ENCODE measurements at regions not wholly inside any gene's neighbourhood (a gene's known extent, or its start where the extent isn't known, plus 50 kb on each side); places are given as distances from the start of the nearest gene placed in this dataset.

DNA sequence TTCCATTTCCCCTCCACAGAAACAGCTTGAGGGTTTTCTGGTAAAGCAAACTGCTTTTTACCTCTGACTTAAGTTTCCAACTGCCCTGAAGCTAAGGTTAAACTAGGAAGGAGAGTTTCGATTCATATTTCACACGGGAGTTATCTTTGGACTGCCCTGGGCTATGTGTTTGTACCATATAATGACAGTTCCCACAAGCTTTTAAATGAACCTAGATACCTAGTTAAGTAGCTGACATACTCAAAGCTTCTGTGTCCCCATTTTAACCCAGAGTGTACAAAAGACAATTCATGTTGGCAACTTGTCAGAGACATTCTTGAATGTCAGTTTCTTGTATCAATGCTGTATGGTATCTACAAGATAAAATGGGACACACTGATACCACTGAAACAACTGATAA is 1296.6 kb upstream of the IGFBP7 start:
- TF ChIP-seq, protein P1, sequence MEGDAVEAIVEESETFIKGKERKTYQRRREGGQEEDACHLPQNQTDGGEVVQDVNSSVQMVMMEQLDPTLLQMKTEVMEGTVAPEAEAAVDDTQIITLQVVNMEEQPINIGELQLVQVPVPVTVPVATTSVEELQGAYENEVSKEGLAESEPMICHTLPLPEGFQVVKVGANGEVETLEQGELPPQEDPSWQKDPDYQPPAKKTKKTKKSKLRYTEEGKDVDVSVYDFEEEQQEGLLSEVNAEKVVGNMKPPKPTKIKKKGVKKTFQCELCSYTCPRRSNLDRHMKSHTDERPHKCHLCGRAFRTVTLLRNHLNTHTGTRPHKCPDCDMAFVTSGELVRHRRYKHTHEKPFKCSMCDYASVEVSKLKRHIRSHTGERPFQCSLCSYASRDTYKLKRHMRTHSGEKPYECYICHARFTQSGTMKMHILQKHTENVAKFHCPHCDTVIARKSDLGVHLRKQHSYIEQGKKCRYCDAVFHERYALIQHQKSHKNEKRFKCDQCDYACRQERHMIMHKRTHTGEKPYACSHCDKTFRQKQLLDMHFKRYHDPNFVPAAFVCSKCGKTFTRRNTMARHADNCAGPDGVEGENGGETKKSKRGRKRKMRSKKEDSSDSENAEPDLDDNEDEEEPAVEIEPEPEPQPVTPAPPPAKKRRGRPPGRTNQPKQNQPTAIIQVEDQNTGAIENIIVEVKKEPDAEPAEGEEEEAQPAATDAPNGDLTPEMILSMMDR (IDR thresholded peaks at IDR 0.05; ENCODE audit: insufficient read depth, low read depth, low read length, missing control alignments), result no peak
- DNase-seq (ENCODE audit: low read depth), result no peak
- no peak overlapping the region for H3K4me3 ChIP-seq (ENCODE audit: low read length)

DNA sequence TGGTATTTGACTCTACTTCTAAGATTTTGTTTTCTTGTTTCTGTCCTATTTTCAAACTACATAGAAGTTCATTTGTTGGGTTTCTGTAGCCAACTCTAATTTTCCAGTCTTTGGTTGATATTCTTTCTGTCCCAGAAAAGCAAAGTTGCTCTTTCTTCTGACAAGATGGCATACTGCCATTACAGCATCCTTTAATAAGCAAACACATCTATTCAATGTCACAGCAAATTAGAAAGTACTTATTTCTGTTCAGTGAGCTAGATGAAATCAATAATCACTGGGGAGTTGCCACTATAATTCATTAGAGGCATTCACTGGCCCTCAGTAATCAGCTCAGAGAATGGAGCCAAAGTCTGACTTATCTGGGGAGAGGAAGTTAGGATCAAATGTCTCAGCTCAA is 1258.0 kb upstream of the IGFBP7 start:
- no peak for DNase-seq (ENCODE audit: low read depth)
- no peak overlapping the region for H3K4me3 ChIP-seq (ENCODE audit: low read length)
- TF ChIP-seq, protein P1 (IDR thresholded peaks at IDR 0.05; ENCODE audit: insufficient read depth, low read depth, low read length, missing control alignments), result no peak

DNA sequence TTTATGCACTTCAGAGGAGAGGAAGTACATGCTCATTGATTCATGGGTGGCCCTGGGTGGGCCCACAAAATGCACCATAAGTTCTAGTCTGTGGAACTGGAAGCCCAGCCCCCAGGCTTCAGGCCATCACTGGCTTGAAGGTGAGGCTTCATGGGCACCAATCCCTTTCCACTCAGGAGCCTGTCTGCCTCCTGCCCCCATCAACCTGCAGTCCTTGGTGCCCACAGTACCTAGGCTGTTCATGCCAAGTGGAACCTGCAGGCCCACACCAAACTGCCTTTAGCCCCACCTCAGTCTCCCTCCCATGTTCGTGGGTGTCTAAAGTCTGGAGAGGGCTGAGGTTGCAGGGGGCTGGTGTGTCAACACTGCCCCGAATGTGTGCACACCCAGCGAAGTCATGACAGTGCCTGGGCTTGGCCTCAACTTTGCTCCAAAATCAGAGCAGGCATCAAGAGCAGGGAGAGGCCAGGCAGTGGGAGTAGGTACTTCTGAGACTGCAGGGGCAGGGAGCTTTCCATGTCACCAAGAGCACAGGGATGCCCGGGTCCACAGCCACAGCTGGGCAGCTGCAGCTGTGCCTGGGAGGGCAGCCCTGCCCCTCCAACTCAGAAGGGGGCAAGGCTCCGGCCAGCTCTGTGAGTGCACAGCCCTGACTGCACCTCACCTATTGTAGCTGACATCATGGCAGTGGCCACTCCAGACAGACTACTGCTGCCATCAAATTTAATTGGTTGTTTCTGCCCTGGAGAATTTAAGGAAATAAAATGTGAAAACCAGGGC is 1250.4 kb upstream of the IGFBP7 start:
- TF ChIP-seq, protein P1 (IDR thresholded peaks at IDR 0.05; ENCODE audit: insufficient read depth, low read depth, low read length, missing control alignments), result no peak
- H3K4me3 ChIP-seq (ENCODE audit: low read length), result no peak overlapping the region
- no peak for DNase-seq (ENCODE audit: low read depth)

DNA sequence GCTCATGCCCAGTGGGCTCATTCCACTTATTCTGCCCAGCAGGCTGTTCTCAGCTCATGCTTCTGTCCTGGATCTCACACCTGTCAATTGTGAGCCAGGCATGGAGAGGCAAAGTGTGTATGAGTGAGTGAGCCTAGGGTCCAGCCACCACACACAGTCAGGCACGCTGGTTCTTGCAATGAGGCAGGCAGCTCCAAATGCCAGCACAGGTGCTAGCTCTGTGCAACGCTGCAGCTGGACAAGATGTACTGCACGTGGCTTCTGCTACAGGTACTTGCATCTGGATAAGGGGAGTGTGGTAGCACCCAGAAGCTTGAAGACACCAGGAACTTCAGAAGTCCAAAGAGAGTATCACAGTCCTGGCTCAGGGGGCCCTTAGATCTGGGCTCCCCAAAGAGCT is 1249.4 kb upstream of the IGFBP7 start:
- no peak overlapping the region for H3K4me3 ChIP-seq (ENCODE audit: low read length)
- TF ChIP-seq, protein P1 (IDR thresholded peaks at IDR 0.05; ENCODE audit: insufficient read depth, low read depth, low read length, missing control alignments), result no peak
- no peak for DNase-seq (ENCODE audit: low read depth)

DNA sequence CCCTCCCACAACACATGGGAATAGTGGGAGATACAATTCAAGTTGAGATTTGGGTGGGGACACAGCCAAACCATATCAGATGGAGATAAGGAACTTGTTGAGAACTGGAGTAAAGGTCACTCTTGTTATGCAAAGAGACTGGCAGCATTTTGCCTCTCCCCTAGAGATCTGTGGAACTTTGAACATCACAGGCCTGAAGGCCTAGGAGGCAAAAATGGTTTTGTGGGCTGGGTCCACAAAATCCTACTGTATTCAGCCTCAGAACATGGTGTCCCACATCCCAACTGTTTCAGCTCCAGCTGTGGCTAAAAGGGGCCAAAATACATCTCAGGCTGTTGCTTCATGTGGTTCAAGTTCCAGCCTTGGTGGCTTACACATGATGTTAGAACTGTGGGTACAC is 1247.8 kb upstream of the IGFBP7 start:
- DNase-seq (ENCODE audit: low read depth), result no peak

DNA sequence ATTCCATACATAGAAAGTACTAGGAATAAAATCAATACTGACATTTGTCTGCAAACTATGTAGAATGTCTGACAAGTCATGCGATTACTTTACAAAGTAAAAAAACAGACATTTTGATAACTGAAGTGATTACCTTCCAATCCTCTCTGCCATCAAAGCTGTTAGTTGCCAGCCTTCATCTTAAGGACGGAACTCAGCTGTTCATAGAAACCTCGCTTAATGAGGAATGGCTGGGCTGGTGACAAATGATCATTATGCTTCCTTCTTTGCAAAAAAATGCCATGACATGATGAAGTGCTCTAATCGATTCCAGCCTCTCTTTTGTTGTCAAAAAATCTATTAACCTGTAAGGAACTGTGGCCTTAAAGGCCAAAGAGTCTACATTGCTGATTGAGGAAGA is 1214.9 kb upstream of the IGFBP7 start:
- H3K4me3 ChIP-seq (ENCODE audit: low read length), result no peak overlapping the region
- DNase-seq (ENCODE audit: low read depth), result no peak
- TF ChIP-seq, protein P1 (IDR thresholded peaks at IDR 0.05; ENCODE audit: insufficient read depth, low read depth, low read length, missing control alignments), result no peak

More for the DNA sequence above, 1247.8 kb upstream of the IGFBP7 start:
- TF ChIP-seq, protein P1 (IDR thresholded peaks at IDR 0.05; ENCODE audit: insufficient read depth, low read depth, low read length, missing control alignments), result no peak
- no peak overlapping the region for H3K4me3 ChIP-seq (ENCODE audit: low read length)

DNA sequence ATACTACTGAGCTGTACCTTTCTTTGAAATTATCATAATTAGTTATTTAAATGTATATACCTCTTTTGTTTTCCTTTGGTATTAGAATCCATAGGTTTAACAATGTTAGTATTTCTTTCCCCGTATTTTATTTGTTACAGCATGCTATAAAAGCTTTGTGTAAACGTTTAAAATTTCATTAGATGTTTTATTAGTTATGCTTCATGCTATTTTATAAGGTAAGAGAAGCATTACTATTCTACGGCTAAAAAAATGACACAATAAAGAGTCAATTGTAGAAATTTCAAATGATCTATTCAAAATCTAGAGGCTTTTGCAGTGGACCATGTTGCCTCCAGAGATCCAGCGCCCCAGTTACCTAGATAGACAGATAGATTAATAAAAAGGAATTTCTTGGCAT is 1203.3 kb upstream of the IGFBP7 start:
- DNase-seq (ENCODE audit: low read depth), result no peak
- TF ChIP-seq, protein P1 (IDR thresholded peaks at IDR 0.05; ENCODE audit: insufficient read depth, low read depth, low read length, missing control alignments), result no peak
- H3K4me3 ChIP-seq (ENCODE audit: low read length), result no peak overlapping the region
